Chondrocyte (in vitro differentiated cells): ENCODE measurements at regions not wholly inside any gene's neighbourhood (a gene's known extent, or its start where the extent isn't known, plus 50 kb on each side); places are given as distances from the start of the nearest gene placed in this dataset.

ENCODE experiments used
- DNase-seq: peaks from one replicate; pipeline ENCODE4 v3.0.0; 2021; ENCODE audit warnings: mixed read lengths, low spot score
- H3K27ac Mint-ChIP-seq: one replicate; pipeline ENCODE4 v1.8.0; 2021; ENCODE audit warnings: mild to moderate bottlenecking, moderate library complexity, mixed read lengths; ENCODE audit not compliant: unreplicated experiment
- H3K27me3 Mint-ChIP-seq: 2 replicates; pipeline ENCODE4 v1.8.0; 2021; ENCODE audit warnings: low read depth, mixed read lengths
- H3K36me3 Mint-ChIP-seq: 2 replicates; pipeline ENCODE4 v1.8.0; 2021; ENCODE audit warnings: low read depth, mixed read lengths
- H3K4me1 Mint-ChIP-seq: 2 replicates; pipeline ENCODE4 v1.8.0; 2021; ENCODE audit warnings: low read depth, mild to moderate bottlenecking, mixed read lengths
- H3K4me3 Mint-ChIP-seq: one replicate; pipeline ENCODE4 v1.8.0; 2021; ENCODE audit warnings: mild to moderate bottlenecking, moderate library complexity, mixed read lengths; ENCODE audit not compliant: unreplicated experiment
- H3K9me3 Mint-ChIP-seq: 2 replicates; pipeline ENCODE4 v1.8.0; 2021; ENCODE audit warnings: low read depth, mixed read lengths
- TF ChIP-seq, protein P1 (sequence below): fragments of 200-600 bp; sonication (generic); IDR thresholded peaks from 2 replicates; pipeline ENCODE4 v1.5.0; 2021; ENCODE audit warnings: antibody characterized with exemption, mild to moderate bottlenecking, moderate library complexity

DNA sequence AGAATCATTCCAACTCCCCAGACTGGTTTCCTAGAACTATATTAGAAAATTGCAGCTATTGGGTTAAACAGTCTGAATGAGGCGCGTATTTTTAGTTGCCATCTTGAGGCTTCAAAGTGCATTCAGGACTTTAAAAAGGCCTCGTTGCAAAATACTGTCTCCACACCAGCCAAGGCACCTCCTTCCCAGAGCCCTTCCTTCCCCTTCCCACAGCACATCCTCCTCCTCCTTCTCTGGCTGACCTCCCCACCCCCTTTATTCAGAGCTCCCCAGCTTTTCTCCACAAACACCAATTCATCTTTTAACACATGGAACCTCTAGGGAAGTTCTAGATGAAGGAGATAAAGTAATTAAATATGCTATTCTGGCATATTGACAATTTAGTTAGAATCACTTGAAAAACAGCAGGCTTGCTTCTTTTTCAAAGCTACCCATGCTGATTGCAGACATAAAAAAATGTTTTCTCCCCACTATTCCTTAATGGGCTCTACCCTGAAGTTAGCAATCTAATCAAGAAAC is 90.3 kb downstream of the RTP5 start:
- peaks cover 6% of the 10 kb centered on the region for H3K36me3 Mint-ChIP-seq
- no peaks in the 10 kb centered on the region for H3K4me1 Mint-ChIP-seq
- TF ChIP-seq, protein P1, sequence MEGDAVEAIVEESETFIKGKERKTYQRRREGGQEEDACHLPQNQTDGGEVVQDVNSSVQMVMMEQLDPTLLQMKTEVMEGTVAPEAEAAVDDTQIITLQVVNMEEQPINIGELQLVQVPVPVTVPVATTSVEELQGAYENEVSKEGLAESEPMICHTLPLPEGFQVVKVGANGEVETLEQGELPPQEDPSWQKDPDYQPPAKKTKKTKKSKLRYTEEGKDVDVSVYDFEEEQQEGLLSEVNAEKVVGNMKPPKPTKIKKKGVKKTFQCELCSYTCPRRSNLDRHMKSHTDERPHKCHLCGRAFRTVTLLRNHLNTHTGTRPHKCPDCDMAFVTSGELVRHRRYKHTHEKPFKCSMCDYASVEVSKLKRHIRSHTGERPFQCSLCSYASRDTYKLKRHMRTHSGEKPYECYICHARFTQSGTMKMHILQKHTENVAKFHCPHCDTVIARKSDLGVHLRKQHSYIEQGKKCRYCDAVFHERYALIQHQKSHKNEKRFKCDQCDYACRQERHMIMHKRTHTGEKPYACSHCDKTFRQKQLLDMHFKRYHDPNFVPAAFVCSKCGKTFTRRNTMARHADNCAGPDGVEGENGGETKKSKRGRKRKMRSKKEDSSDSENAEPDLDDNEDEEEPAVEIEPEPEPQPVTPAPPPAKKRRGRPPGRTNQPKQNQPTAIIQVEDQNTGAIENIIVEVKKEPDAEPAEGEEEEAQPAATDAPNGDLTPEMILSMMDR = no peak
- H3K27me3 Mint-ChIP-seq = peaks cover 39% of the 10 kb centered on the region
- no peaks in the 10 kb centered on the region for H3K9me3 Mint-ChIP-seq
- no peak overlapping the region for H3K27ac Mint-ChIP-seq
- no peak for DNase-seq
- no peak overlapping the region for H3K4me3 Mint-ChIP-seq

DNA sequence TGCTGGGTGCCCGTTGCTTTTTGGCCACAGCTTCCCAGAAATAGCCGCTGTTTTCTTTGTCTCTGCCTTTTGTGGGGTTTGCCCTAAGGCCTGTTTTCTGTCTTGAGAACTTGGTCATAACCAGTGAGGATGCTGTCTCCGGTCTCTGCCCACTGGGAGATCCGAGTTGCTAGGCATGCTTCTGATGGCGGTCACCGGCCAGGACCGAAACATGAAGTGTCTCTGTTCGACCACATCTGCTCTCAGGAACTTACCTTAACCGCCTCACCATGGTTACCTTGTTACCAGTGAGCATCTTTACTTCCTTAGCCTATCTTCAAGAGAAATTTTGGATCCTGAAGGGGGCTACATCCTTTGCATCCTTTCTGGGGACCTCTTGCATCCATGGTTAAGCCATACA is 91.9 kb downstream of the RTP5 start:
- Mint-ChIP-seq H3K9me3 (no peaks in the 10 kb centered on the region), H3K4me3 (no peak overlapping the region), H3K36me3 (peaks cover 5% of the 10 kb centered on the region), H3K4me1 (peaks cover 13% of the 10 kb centered on the region), H3K27me3 (peaks cover 32% of the 10 kb centered on the region), H3K27ac (no peak overlapping the region)
- TF ChIP-seq, protein P1 = no peak
- no peak for DNase-seq

DNA sequence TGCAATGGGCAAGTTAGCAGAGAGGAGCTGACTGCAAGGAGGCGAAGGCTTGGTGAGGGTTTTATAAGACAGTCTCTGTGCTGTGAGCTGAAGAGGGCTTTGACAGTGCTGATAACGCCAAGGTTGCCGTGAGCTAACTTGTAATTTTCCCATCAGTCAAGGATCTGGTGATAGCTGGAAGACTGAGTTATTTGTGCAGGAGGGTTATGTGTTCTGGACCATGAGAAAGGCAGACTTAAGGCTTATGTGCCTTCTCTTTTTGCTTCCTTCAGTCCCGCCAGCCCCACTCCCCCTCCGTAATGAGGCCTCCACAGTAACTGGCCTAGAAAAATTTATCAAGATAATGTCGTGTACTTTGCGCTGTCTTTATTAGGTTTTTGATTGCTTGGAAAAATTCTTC is 94.6 kb downstream of the RTP5 start:
- Mint-ChIP-seq H3K4me1 (peaks cover 19% of the 10 kb centered on the region), H3K9me3 (no peaks in the 10 kb centered on the region), H3K36me3 (peaks cover 3% of the 10 kb centered on the region), H3K27ac (no peak overlapping the region), H3K27me3 (peaks cover 30% of the 10 kb centered on the region), H3K4me3 (no peak overlapping the region)
- DNase-seq = no peak
- TF ChIP-seq, protein P1 = no peak

DNA sequence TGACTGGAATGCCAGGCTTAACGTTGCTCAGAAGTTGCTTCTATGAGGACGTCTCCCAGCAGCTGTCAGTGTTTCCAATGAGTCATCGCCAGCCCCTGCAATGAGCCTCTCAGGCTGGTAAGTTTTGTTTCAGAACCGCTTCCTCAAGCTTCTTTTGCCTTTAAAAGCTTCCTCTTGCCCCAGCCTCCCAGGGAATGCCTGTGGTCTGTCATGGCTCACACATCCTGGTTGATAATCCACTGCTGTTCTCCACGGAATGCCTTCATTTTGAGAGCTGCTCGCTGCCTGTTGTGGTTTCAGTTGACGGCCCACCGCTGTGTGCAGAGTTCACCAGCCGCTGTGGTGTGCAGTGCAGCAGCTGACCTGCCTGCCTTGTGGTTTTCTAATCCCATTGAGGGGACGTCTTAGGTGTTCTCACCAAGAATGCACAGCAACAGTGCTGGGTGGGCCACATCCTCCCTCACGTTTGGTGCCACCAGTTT is 96.4 kb downstream of the RTP5 start:
- peak overlapping the region; percentile 63 for H3K4me3 Mint-ChIP-seq
- no peaks in the 10 kb centered on the region for H3K9me3 Mint-ChIP-seq
- H3K4me1 Mint-ChIP-seq = peaks cover 19% of the 10 kb centered on the region
- H3K27ac Mint-ChIP-seq = peak overlapping the region; percentile 96
- TF ChIP-seq, protein P1 = no peak
- peaks cover 23% of the 10 kb centered on the region for H3K27me3 Mint-ChIP-seq
- DNase-seq = no peak
- H3K36me3 Mint-ChIP-seq = peaks cover 2% of the 10 kb centered on the region

DNA sequence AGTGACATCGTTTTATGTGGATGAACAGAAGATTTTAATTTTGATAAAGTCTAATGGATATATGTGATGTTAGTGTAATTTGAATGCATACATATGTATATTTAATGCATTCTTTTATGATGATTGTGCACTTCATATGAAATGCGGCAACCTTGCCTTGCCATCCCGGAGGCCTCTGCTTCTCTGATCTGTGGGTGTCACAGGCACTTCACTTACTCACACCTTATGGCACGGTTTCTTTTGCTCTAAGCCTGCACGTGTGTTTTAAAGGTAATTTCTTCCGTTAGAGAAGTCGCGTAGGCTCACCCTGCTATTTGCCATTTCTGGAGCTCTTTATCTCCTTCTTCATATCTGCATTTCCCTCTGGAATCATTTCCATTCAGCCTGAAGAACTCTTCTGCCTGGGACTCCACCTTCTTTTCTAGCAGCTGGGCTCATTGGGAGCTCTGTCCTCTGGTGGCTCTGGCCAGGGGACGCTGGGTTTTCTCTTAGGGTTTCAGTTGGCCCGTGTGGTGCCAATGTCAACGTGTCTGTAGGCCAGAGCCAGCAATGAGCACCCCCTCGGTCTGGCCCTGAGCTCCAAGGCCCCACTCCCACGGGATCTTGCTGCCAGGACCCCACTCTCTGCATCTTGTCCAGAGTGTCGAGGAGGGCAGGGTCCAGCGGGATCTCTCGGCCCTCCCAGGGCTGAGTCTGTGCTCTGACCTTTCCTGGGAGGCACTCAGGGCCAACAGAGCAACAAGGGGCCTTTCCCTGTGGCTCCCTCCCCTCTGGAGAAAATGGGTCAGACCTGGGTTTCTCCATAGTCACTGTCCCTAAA is 97.3 kb downstream of the RTP5 start:
- TF ChIP-seq, protein P1 = no peak
- H3K36me3 Mint-ChIP-seq = peaks cover 2% of the 10 kb centered on the region
- H3K9me3 Mint-ChIP-seq = no peaks in the 10 kb centered on the region
- H3K4me1 Mint-ChIP-seq = peaks cover 19% of the 10 kb centered on the region
- H3K27me3 Mint-ChIP-seq = peaks cover 14% of the 10 kb centered on the region
- peak overlapping the region; percentile 96 for H3K27ac Mint-ChIP-seq
- DNase-seq = no peak
- no peak overlapping the region for H3K4me3 Mint-ChIP-seq
